Astrocyte (in vitro differentiated cells and primary cell): ENCODE measurements at regions not wholly inside any gene's neighbourhood (a gene's known extent, or its start where the extent isn't known, plus 50 kb on each side); places are given as distances from the start of the nearest gene placed in this dataset.
A peak's percentile ranks its signal among the peaks of the same experiment; 100 is the strongest.

ENCODE experiments used
- DNase-seq: peaks from one replicate; pipeline ENCODE4 v3.0.0-alpha.2; 2010; ENCODE audit warnings: low read depth
- FAIRE-seq: peaks from 2 replicates; lab custom pipeline; 2011; peaks lifted over from hg19 to GRCh38; lab: Jason Lieb, UNC
- H2AFZ ChIP-seq: 2 replicates; pipeline ENCODE4 v1.6.0; 2012; ENCODE audit warnings: low read depth, low read length, inconsistent platforms
- H3K27ac ChIP-seq: 2 replicates; pipeline ENCODE4 v1.5.1; 2011; ENCODE audit warnings: low read depth, low read length, inconsistent platforms
- H3K27me3 ChIP-seq: 2 replicates; pipeline ENCODE4 v1.6.0; 2011; ENCODE audit warnings: low read length, inconsistent platforms; ENCODE audit not compliant: insufficient read depth
- H3K36me3 ChIP-seq: 2 replicates; pipeline ENCODE4 v1.5.1; 2011; ENCODE audit warnings: low read length, inconsistent platforms; ENCODE audit not compliant: insufficient read depth
- H3K4me1 ChIP-seq: 2 replicates; pipeline ENCODE4 v1.5.1; 2011; ENCODE audit warnings: low read length, inconsistent platforms; ENCODE audit not compliant: insufficient read depth
- H3K4me2 ChIP-seq: 2 replicates; pipeline ENCODE4 v1.6.0; 2012; ENCODE audit warnings: low read length, inconsistent platforms
- H3K4me3 ChIP-seq: 2 replicates; pipeline ENCODE4 v1.5.1; 2011; ENCODE audit warnings: low read depth, mild to moderate bottlenecking, low read length, inconsistent platforms; ENCODE audit not compliant: insufficient read depth
- H3K79me2 ChIP-seq: 2 replicates; pipeline ENCODE4 v1.6.0; 2012; ENCODE audit warnings: mild to moderate bottlenecking, low read length, inconsistent platforms; ENCODE audit not compliant: insufficient read depth
- H3K9ac ChIP-seq: 2 replicates; pipeline ENCODE4 v1.6.0; 2012; ENCODE audit warnings: mild to moderate bottlenecking, low read length, inconsistent platforms
- H3K9me3 ChIP-seq: 2 replicates; pipeline ENCODE4 v1.5.1; 2012; ENCODE audit warnings: low read depth, mild to moderate bottlenecking, low read length, inconsistent platforms; ENCODE audit not compliant: insufficient read depth
- H4K20me1 ChIP-seq: 2 replicates; pipeline ENCODE4 v1.6.0; 2012; ENCODE audit warnings: low read length, inconsistent platforms; ENCODE audit not compliant: insufficient read depth
- H3K27ac Mint-ChIP-seq: one replicate; pipeline ENCODE4 v1.8.0; 2021; ENCODE audit warnings: mild to moderate bottlenecking, mixed read lengths; ENCODE audit not compliant: unreplicated experiment
- H3K27me3 Mint-ChIP-seq: one replicate; pipeline ENCODE4 v1.8.0; 2021; ENCODE audit warnings: low read depth, mixed read lengths; ENCODE audit not compliant: unreplicated experiment
- H3K36me3 Mint-ChIP-seq: one replicate; pipeline ENCODE4 v1.8.0; 2021; ENCODE audit warnings: low read depth, mixed read lengths; ENCODE audit not compliant: unreplicated experiment
- H3K4me1 Mint-ChIP-seq: one replicate; pipeline ENCODE4 v1.8.0; 2021; ENCODE audit warnings: low read depth, mixed read lengths; ENCODE audit not compliant: unreplicated experiment
- H3K4me3 Mint-ChIP-seq: one replicate; pipeline ENCODE4 v1.8.0; 2021; ENCODE audit warnings: mild to moderate bottlenecking, moderate library complexity, mixed read lengths; ENCODE audit not compliant: unreplicated experiment
- H3K9me3 Mint-ChIP-seq: one replicate; pipeline ENCODE4 v1.8.0; 2021; ENCODE audit warnings: mild to moderate bottlenecking, mixed read lengths; ENCODE audit not compliant: unreplicated experiment
- CTCF ChIP-seq: IDR thresholded peaks from 2 replicates; pipeline ENCODE4 v1.5.1; 2011; ENCODE audit warnings: low read depth, mild to moderate bottlenecking, inconsistent platforms, low read length, moderate library complexity; ENCODE audit not compliant: insufficient read depth
- EZH2 ChIP-seq: IDR thresholded peaks from 2 replicates; pipeline ENCODE4 v1.6.1; 2012; ENCODE audit warnings: mild to moderate bottlenecking, low read length, inconsistent platforms; ENCODE audit not compliant: insufficient read depth

GRCh38 chr9:109556061-109556460 is 58.0 kb upstream of the PTPN3 start:
- Histone ChIP-seq H3K79me2 (no peaks in the 10 kb centered on the region), H3K4me3 (no peak overlapping the region), H2AFZ (no peak overlapping the region), H3K36me3 (no peaks in the 10 kb centered on the region), H3K27ac (no peak overlapping the region), H3K4me1 (no peaks in the 10 kb centered on the region), H3K27me3 (peaks cover 6% of the 10 kb centered on the region), H3K9ac (no peak overlapping the region), H3K9me3 (no peaks in the 10 kb centered on the region), H4K20me1 (no peaks in the 10 kb centered on the region), H3K4me2 (no peak overlapping the region)
- H3K27me3 Mint-ChIP-seq: peaks cover 7% of the 10 kb centered on the region
- TF ChIP-seq CTCF: no peak
- TF ChIP-seq EZH2: no peak
- peaks cover 25% of the 10 kb centered on the region for H3K4me1 Mint-ChIP-seq
- H3K4me3 Mint-ChIP-seq: peak overlapping the region; percentile 14
- DNase-seq (no peak), FAIRE-seq (no peak)
- H3K36me3 Mint-ChIP-seq: no peaks in the 10 kb centered on the region
- H3K27ac Mint-ChIP-seq: peak overlapping the region; percentile 15
- peaks cover 4% of the 10 kb centered on the region for H3K9me3 Mint-ChIP-seq

- H3K4me2 ChIP-seq: no peak overlapping the region
These were observed 58.7 kb upstream of the PTPN3 start for GRCh38 chr9:109556786-109557185.

More at GRCh38 chr9:109556786-109557185, 58.7 kb upstream of the PTPN3 start:
- H3K27ac Mint-ChIP-seq: peak overlapping the region; percentile 63
- Histone ChIP-seq H3K4me1 (no peaks in the 10 kb centered on the region), H3K4me3 (no peak overlapping the region), H3K9ac (no peak overlapping the region), H3K27me3 (peaks cover 3% of the 10 kb centered on the region), H3K79me2 (no peaks in the 10 kb centered on the region), H4K20me1 (no peaks in the 10 kb centered on the region), H3K9me3 (no peaks in the 10 kb centered on the region), H3K36me3 (no peaks in the 10 kb centered on the region), H2AFZ (no peak overlapping the region), H3K27ac (no peak overlapping the region)
- no peaks in the 10 kb centered on the region for H3K36me3 Mint-ChIP-seq
- peaks cover 4% of the 10 kb centered on the region for H3K9me3 Mint-ChIP-seq
- no peak for FAIRE-seq
- no peak for DNase-seq
- peaks cover 23% of the 10 kb centered on the region for H3K4me1 Mint-ChIP-seq
- TF ChIP-seq CTCF: no peak
- no peak for TF ChIP-seq EZH2
- no peak overlapping the region for H3K4me3 Mint-ChIP-seq
- peaks cover 8% of the 10 kb centered on the region for H3K27me3 Mint-ChIP-seq
